GM21737 (cell line): ENCODE measurements at regions not wholly inside any gene's neighbourhood (a gene's known extent, or its start where the extent isn't known, plus 50 kb on each side); places are given as distances from the start of the nearest gene placed in this dataset.

Source experiments
- ATAC-seq: cut with Tn5 transposase; IDR thresholded peaks from one replicate; pipeline ENCODE4 v1.9.1; 2021; ENCODE audit warnings: mild to moderate bottlenecking, moderate library complexity; ENCODE audit not compliant: unreplicated experiment

DNA sequence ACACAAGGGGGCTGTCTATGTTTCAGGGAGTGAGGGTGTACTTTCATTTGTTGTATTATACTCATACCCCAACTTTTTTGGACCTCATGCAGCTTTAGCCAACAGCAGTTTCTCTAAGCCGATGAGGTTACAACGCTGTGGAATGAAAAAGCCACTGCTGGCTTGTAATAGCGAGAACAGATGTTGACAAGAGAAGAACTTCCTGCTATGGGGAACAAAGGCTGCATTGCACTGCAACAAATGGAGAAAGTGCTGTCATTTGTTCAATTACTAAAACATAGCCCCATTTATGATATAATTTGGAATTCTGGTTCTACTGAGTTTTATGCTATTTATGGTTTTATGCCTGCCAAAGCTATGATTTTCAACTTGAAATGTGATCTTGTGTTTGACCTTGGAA is 104.2 kb upstream of the TMEM72 start:
- no peak for ATAC-seq

DNA sequence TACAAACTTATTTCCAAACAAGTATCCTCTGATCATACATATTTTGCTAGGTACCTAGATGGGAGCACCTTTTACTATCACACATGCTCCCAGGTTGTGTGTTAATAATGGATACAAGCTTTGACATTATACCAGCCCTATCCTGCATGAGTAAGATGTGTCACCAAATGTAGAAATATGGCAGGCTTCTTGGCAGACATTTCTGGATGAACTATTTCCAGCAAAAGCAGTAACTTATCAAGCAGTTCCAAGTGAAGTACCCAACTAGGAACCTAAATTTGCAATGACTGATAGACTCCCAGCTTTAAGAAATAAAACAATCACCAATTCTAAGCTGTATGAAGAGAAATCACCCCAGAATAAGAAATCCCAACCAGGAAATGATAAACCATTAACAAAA is 103.7 kb upstream of the TMEM72 start:
- no peak for ATAC-seq

DNA sequence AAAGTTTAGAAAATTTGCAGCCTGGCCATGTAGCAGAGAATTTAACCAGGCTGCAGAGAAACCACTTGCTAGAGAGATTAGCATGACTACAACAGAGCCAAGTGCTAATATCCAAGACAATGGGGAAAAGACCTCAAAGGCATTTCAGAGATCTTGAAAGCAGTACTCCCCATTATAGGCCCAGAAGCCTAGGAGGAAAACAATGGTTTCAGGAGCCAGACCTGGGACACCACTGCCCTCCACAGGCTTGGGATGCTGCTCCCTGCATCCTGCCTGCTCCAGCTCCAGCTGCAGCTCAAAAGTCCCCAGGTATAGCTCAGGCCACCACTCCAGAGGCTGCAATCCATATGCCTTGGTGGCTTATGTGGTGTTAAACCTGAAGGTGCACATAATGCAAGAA is 101.5 kb upstream of the TMEM72 start:
- ATAC-seq: no peak

DNA sequence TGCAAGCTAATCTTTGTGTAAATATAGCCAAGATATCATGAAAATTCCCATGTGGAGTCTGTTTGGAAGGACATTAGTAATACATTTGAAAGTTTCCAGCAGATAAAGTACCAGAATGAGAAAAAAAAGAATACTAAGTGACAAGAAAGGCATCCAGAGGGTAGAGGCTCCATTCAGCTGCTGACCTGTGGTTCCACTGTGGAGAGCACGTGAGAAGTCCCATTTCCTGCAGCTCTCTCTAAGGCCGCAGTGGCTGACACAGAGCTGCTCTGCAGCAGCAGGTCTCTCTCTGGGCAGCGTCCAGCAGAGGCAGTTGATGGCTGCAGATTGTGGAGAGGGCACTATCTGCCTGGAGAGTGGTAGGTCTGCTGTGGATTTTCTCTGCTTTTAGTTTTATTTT is 100.1 kb upstream of the TMEM72 start:
- ATAC-seq: no peak

DNA sequence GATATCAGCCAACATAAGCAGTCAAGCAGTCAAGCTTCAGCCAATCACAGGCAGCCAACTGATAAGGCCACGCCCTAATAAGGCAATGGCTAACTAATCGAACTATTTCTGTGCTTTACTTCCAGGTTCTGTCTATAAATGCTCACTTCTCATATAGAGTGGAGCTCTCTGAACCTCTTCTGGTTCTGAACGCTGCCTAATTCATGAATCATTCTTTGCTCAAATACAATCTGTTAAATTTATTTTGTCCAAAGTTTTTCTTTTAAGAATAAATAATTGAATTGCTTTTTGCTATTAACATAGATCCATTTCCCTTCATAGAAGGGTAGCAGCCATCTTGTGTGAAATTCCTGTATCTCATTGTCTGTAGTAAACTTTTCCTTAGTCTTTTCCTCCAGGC is 97.9 kb upstream of the TMEM72 start:
- no peak for ATAC-seq

DNA sequence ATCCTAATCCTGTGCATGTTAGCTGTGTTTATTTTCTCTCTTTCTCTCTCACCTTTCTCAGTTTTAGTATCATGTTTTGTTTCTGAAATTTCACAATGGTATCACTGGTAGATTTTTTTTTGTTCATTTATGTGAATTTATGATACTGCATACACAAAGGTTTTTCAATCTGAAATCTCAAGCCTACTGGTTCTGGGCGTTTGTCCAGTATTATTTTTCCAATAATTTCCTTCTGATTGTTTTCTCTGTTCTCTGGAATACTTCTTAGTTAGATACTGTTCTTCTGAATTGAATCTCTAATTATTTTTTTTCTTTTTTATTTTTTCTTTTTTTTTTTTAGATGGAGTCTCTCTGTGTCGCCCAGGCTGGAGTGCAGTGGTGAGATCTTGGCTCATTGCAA is 96.2 kb upstream of the TMEM72 start:
- no peak for ATAC-seq

DNA sequence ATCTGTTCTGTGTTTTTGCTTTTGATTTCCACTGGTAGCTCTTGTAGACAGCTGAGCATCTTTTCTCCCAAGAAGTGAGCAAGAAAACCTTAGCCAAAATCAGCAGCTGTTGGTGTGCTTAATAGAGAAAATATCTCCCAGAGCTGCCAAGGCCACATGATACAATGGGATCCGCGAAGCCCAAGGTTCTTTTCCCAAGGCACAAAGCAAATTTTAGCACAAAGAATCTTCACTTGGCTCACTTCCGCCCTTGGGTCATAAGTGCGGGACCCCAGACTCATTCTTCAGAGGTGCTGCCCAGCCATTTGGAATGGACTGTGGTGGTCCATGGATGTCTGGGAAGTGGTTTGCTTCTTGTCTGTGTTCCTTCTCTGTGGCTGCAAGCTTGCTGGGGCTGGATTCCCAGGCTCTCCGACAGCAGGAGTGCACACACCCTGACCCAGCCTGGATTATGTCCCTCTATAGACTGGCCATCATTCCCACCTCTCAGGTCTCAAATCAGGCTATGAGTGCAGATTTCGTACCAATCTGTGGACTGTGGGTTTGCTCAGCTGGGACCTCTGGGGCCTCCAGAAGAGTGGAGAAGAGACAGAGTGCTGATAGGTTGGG is 93.0 kb upstream of the TMEM72 start:
- ATAC-seq: no peak

DNA sequence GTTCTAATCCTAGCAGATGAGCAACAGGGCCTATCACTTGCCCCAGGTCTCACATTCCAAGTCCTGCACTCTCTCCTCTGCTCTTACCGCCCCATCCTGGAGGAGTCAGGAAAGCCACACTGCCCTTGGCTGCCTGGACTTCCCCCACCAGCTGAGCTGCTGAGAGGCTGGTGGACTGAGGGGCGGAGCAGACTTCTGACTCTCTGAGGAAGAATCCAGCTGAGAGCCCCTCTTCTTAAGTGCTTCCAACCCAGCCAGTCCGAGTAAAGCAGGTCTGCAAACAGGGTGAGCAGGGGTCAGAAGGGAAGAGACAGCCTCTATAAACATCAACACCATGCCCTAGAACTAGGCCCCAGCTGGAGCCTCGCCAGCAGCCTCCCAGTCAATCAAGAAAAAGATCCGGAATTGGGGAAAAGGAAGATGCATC is 92.4 kb upstream of the TMEM72 start:
- ATAC-seq: no peak

DNA sequence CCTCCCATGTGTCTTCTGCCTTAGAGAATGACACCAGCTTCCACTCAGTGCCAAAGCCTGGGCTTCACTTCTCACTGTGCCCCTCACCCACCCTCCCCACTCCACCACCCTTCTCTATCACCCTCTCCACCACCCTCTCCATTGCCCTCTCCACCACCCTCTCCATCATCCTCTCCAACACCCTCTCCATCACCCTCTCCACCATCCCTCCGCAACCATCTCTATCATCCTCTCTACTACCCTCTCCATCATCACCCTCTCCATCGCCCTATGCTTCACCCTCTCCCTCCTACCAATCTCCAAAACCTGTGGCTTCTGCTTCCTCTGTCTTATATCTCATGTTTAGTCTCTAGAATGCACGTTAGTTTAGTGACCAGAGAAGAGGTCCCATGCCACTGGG is 91.0 kb upstream of the TMEM72 start:
- no peak for ATAC-seq

DNA sequence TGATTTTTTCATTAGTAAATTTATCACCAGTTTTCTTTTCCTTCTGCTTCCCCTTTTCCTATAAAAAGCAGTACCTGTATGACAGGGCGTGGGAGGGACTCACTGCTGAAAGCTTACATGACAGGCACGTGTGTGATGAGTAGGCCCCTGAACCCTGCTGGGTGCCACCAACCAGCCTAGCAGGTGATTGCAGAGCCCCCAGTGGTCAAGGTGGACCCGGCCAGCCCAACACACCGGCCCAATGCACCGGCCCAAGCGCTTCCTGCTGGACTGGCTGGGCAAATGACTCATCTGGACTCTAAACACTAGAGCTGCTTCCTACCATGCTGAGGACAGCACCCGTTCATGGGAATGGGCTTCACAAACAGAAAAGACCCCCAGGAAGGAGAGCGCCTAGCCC is 89.8 kb upstream of the TMEM72 start:
- ATAC-seq: no peak

DNA sequence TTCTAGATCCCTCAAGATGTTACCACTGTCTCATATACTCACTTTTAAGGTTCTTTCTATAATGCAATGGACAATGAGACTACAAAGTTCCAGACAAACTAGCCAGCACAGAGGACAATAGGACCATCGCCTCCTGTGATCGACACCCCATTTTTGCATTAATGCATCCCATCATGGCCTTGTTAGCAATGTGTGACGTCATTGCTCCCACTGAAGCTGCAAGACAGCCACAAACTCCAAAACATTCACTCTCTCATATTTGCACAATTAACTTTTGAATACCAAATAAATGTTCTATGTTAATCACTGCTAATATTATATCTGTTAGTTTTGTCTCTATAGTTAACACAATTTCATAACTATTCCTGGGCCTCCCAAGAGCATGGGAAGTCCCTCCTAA is 88.8 kb upstream of the TMEM72 start:
- ATAC-seq: no peak

DNA sequence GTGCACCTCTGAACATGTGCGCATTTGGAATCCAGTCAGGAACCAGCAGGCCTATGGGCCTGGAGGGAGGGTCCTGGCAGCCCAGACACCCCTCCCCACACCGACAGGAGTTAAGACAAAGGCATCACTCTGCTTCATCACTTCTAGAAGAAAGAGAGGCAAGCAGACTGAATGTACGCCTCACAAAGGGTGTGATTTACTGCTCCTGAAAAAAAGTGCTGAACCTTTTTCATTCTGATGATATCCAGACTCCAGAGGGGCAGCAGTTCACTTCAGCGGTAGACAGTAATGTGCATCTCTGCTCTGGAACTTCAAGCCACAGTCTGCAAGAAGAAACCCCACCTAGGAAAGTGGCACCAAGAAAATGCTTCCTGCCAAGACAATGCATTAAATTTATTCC is 88.2 kb upstream of the TMEM72 start:
- ATAC-seq: no peak

DNA sequence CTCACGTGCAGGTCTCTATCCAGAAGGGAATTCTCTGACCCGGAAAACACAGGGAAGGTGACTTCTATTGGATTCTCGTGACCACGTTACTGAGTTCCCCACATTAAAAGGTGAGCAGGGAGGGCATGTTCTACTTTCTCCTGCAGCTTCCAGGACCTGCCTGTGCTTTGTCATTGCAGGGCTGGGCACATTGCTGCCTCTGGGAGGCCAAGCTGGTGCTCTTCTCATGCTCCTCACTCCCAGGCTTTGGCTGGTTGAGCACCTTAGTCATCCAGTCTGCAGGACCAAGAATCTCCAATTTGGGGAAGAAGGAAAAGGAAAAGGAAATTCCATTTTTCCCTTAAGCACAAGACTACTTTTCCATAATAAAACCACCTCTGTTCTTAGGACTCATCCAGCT is 86.5 kb upstream of the TMEM72 start:
- no peak for ATAC-seq

DNA sequence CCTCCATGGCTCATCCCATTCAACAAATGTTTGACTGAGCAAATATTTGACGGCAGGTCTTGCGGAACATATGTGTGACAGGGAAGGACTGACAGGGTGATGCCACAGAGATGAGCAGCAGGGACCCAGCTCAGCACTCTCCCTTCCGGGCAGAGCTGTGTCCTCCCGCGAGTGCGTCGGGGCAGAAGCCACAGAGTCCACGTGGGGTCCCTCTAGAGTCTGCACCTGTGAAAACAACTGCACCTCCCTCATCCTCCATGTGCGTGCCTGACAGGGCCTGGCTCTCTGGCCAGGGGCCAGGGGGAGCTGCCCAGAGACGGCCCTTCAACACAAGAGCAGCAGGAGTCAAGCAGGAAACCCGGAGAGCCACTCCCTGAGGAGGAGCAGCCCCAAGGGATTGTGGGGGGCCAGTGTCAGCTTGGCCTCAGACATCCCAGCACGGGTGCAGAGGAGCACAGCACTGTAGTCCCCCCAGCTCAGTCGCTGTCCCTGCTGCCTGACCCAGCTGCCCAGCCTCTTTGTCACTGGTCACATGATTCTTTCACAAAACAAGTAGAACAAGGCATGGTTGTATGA is 83.6 kb upstream of the TMEM72 start:
- no peak for ATAC-seq

DNA sequence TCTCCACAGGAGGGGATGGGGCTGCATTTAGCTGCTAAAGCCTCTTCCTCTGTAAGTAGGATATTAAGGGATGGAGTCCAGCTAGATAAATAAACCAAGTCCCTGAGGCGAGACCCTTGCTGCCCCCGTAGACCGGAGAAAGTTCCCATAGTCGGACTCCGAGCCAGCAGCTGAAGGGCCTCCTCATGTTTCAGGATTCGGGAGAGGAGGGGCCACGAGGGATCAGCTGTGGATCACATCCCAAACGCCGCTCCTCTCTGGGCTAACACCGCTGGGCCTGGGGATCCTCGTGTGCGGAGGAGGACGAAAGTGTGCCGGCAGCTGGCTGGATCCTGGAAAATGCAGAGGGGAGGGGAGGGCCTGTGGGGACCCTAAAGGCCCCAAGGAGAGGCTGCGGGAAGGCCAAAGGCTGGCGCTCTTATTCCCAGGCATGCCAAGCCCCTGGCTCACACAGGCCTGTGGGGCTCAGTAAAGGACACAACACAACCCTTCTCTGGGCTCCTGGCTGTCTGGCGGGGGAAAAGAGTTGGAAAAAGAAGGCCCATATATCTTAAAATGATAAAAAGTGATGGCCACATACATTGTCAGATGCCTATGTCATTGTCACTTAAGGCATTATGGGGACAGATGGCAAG is 82.5 kb upstream of the TMEM72 start:
- ATAC-seq: no peak

DNA sequence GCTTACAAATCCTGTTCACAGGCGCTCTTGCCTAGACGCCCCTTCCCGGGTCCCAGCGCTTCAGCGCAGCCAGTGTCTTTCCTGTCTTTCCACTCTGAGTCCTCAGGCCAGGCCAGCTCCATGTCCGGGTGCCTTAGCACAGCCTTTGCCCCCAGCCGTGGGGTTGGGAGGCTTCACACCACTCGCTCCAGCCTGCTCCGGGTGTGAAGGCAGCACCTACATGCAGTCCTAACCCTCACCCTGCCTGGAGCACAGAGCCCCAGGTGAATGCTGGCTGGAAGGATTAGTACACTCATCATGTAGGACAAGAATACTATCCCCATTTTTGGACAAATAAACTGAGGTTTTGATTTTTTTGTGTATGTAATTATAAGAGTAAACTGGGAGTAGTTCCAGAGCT is 81.7 kb upstream of the TMEM72 start:
- no peak for ATAC-seq

DNA sequence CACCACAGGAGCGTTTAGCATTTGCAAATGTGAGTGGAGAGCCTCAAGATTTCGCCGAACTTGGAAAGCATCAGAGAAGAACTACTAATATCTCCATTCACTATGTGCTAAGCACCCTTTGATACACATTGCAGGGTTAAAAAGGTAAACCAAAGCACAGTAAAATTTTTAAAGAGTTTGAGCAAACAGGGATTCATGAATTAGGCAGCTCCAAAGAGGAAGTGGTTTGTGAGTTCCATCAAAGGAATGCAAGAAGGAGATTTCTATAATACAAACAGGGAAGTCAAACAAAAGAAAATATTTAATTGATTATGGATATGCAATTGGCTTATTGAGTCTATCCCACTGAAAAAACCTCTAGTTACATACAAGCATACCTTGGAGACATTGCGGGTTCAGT is 81.1 kb upstream of the TMEM72 start:
- ATAC-seq: no peak

DNA sequence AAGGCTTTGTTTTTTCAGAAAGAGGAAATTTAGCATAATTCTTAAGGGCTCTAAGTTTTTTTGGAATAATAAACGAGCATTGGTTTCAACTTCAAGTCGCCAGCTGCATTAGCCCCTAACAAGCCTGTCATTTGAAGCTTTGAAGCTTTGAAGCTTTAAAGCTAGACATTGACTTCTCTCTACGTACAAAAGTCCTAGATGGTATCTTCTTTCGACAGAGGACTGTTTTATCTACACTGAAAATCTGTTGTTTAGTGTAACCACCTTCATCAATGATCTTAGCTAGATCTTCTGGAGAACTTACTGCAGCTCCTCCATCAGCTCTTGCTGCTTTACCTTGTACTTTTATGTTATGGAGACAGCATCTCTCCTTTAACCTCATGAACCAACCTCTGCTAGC is 79.6 kb upstream of the TMEM72 start:
- no peak for ATAC-seq

DNA sequence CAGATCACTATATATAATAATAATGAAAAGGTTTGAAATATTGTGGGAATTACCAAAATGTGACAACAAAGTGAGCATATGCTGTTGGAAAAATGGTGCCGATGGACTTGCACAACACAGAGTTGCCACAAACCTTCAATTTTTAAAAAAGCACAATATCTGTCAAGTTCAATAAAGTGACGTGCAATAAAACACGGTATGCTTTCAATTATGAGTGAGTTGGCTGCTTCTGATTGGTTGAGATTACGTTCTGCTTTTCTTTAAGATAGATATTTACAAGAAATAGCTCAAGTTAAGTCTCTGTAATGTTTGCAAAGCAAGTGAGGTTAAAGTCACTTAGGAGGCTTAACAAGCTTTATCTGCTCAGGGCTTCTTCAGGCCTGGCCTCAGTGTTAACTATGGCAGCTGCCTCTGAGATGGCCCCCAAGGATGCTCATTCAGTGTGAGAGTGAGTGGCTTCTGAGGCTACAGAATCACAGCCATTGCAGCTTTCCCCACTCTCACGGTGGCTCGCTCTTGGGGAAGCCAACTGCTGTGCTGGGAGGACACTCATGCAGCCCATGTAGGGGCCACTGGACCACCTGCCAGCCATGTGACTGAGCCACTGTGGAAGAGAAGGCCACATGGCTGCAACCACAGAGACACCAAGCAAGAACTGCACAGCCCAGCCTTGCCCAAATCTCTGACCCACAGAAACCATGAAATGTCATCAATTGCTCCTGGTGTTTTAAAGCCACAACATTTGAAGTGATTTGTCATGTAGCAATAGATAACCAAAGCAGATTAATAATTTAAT is 78.3 kb upstream of the TMEM72 start:
- ATAC-seq: no peak

DNA sequence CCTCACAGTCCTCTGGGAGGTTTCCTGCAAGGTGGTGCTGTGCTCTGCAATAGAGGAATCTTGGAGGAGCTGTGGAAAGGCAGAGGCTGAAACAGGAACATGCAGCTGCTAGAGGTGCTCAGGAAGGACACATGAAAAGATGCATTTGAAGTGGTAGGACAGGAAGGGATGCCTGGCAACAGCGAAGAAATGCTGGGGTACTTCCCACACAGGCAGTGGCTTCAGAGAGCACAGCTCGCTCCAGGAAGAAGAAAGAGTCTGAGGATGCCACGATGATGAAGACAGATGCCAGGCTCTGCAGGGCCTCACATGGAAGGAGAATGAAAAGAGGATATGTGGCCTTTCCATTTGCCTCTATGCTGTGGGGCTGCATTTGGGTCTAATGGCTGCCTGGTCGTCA is 77.0 kb upstream of the TMEM72 start:
- ATAC-seq: no peak

DNA sequence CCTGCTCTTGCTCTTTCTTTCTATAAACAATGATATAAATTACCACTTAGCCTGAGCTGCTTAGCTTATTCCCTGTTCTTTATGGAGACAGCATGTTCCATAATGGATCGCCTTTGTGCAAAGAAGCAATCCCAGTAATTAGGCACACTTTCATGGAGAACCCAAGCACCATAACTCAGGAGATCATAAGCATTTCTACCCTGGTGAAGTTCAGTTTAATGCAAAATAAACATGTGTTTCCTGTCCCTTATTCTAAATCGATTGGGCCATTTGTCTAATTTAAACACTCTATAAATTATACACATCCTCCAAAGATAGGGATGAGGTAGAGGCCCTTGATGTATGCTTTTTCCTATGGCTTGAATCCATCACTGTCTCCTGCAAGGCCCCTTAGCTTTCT is 75.8 kb upstream of the TMEM72 start:
- ATAC-seq: no peak

DNA sequence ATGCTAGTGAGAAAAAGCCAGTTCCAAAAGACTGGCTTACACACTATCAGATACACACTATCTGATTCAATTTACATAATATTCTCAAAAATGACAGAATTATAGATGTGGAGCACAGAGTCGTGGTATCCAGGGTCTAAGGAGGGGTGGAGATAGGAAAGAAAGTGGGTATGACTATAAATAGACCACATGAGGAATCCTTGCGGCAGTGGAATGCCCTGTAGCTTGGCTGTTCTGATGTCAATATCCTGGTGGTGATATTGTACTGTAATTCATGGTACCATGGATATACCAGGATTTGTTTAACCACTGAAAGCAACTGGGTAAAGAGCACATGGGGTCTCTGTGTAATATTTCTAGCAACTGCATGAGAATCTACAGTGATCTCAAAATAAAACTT is 67.7 kb upstream of the TMEM72 start:
- no peak for ATAC-seq
